ENCODE measurements at regions not wholly inside any gene's neighbourhood (a gene's known extent, or its start where the extent isn't known, plus 50 kb on each side); places are given as distances from the start of the nearest gene placed in this dataset.

DNA sequence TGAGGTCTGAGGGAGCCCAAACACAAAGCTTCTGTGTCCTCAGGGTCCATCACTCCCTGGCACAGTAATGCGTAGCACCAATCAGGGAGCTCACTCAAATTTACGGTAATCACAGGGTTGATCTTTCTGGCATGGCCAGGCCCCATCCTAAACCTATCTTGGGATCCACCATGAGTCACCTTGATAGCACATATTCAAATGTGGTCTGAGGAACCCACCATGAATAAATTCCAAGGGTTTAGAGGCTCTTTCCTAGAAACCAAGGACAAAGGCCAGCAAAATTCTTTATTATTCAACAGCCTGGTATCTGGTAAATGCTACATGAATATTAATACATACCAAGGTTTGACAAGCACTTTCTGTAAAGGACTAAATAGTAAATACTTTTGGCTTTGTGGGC, 254.5 kb downstream of the TLR4 start:
- H3K27me3 ChIP-seq (ENCODE audit: control insufficient read depth, insufficient read depth, low read length): no peaks in the 10 kb centered on the region
- no peaks in the 10 kb centered on the region for H3K9me3 ChIP-seq (ENCODE audit: control insufficient read depth, insufficient read depth, low read depth, low read length)
- no peak overlapping the region for H3K27ac ChIP-seq (ENCODE audit: insufficient read depth, low read length)
- H3K9ac ChIP-seq (ENCODE audit: insufficient read depth, low read length): no peak overlapping the region
- no peak overlapping the region for H2AFZ ChIP-seq (ENCODE audit: low read length)
- no peaks in the 10 kb centered on the region for H4K20me1 ChIP-seq (ENCODE audit: control insufficient read depth, extremely low read depth, insufficient read depth, low read length)
- no peak overlapping the region for H3K4me3 ChIP-seq (replicated peaks in 1 of 4; ENCODE audit: control extremely low read depth in 1 of 4, insufficient read depth in 1 of 4, low read depth in 3 of 4, low read length in 4 of 4)
- H3K79me2 ChIP-seq (ENCODE audit: control insufficient read depth, insufficient read depth, low read length): no peaks in the 10 kb centered on the region
- peak in 1 of 2 donors; percentile 3 for DNase-seq (ENCODE audit: low read depth in 2 of 2)
- H3K4me1 ChIP-seq (ENCODE audit: control insufficient read depth, extremely low read depth, insufficient read depth, low read length): no peaks in the 10 kb centered on the region
- TF ChIP-seq, protein P1, sequence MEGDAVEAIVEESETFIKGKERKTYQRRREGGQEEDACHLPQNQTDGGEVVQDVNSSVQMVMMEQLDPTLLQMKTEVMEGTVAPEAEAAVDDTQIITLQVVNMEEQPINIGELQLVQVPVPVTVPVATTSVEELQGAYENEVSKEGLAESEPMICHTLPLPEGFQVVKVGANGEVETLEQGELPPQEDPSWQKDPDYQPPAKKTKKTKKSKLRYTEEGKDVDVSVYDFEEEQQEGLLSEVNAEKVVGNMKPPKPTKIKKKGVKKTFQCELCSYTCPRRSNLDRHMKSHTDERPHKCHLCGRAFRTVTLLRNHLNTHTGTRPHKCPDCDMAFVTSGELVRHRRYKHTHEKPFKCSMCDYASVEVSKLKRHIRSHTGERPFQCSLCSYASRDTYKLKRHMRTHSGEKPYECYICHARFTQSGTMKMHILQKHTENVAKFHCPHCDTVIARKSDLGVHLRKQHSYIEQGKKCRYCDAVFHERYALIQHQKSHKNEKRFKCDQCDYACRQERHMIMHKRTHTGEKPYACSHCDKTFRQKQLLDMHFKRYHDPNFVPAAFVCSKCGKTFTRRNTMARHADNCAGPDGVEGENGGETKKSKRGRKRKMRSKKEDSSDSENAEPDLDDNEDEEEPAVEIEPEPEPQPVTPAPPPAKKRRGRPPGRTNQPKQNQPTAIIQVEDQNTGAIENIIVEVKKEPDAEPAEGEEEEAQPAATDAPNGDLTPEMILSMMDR (conservative IDR thresholded peaks at IDR 0.05 in 1 of 2, IDR thresholded peaks at IDR 0.05 in 1 of 2; ENCODE audit: low read depth in 1 of 2, low read length in 2 of 2): no peak
- TF ChIP-seq EZH2 (IDR thresholded peaks at IDR 0.05; ENCODE audit: low read length, missing control alignments): no peak
- H3K4me2 ChIP-seq (ENCODE audit: extremely low read depth, insufficient read depth, low read length): no peak overlapping the region
- H3K36me3 ChIP-seq (ENCODE audit: control insufficient read depth, insufficient read depth, low read length): no peaks in the 10 kb centered on the region

DNA sequence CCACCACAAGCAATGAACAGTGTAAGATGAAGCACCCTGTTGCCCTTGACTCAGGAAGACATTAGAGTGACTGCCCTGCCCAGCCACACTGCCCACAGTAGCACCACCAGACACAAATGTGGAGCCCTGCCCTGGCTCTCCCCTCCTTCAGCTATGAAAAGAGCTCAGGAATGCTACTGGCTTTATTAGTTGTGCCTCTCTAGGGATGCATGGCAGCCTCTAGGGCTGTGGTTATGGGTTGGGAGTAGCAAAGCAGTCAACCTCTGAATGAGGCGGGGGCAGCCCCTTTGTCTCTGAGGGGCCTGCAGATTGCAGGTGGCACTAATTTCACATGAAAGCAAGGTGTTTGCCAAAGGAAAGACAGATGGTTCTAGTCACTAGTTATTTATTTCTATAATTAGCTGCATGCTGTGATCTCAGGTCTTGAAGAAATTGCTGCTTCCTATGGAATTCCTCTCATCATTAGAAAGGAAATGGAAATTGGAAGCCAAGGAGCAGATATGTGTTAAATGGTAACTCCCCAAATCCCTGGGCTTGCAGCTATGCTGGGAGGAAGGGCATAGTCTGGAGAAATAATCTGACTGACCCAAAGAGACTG, 259.4 kb downstream of the TLR4 start:
- Histone ChIP-seq H3K4me1 (ENCODE audit: control insufficient read depth, extremely low read depth, insufficient read depth, low read length) (no peaks in the 10 kb centered on the region), H3K27me3 (ENCODE audit: control insufficient read depth, insufficient read depth, low read length) (no peaks in the 10 kb centered on the region), H3K4me3 (replicated peaks in 1 of 4; ENCODE audit: control extremely low read depth in 1 of 4, insufficient read depth in 1 of 4, low read depth in 3 of 4, low read length in 4 of 4) (no peak overlapping the region), H4K20me1 (ENCODE audit: control insufficient read depth, extremely low read depth, insufficient read depth, low read length) (no peaks in the 10 kb centered on the region), H3K36me3 (ENCODE audit: control insufficient read depth, insufficient read depth, low read length) (no peaks in the 10 kb centered on the region), H2AFZ (ENCODE audit: low read length) (no peak overlapping the region), H3K79me2 (ENCODE audit: control insufficient read depth, insufficient read depth, low read length) (no peaks in the 10 kb centered on the region), H3K9ac (ENCODE audit: insufficient read depth, low read length) (no peak overlapping the region), H3K27ac (ENCODE audit: insufficient read depth, low read length) (no peak overlapping the region), H3K4me2 (ENCODE audit: extremely low read depth, insufficient read depth, low read length) (no peak overlapping the region), H3K9me3 (ENCODE audit: control insufficient read depth, insufficient read depth, low read depth, low read length) (no peaks in the 10 kb centered on the region)
- TF ChIP-seq, protein P1 (conservative IDR thresholded peaks at IDR 0.05 in 1 of 2, IDR thresholded peaks at IDR 0.05 in 1 of 2; ENCODE audit: low read depth in 1 of 2, low read length in 2 of 2): no peak
- TF ChIP-seq EZH2 (IDR thresholded peaks at IDR 0.05; ENCODE audit: low read length, missing control alignments): no peak
- no peak for DNase-seq (ENCODE audit: low read depth in 2 of 2)

DNA sequence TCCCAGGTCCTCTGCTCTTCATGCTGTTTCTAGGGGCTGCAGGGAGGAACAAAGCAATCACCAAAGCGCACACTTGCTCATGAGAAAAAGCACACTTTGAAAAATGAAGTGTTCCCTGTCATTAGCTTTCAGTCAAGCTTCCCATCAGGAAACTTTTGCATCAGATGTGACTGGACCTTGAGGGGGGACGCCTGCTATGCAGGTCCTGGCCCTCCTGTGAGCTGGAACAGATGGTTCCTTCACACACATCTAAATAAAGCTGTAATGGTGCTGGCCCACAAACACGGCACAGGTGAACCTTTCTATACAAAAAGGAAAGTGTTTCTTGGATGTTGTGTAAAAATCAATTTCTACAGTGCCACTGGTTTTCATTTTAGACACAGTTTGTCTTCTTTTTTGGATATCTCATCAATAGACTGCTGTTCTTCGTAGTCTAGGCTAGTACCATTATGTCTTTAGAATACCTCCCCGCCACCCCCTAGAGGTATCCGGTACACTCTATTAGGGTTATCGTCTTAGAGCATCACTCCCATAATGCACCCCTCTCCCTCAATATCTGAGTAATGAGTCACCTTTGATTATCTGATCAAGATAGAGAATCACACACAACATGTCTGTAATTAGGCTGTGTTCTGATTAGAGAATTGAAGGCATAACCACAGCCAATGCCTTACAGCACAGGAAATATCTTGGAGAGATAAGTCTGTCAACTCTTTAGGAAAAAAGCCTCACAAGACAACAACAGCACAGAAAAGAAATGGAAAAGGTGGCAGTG, 266.3 kb downstream of the TLR4 start:
- H3K9ac ChIP-seq (ENCODE audit: insufficient read depth, low read length): no peak overlapping the region
- H3K4me2 ChIP-seq (ENCODE audit: extremely low read depth, insufficient read depth, low read length): no peak overlapping the region
- no peak for TF ChIP-seq EZH2 (IDR thresholded peaks at IDR 0.05; ENCODE audit: low read length, missing control alignments)
- TF ChIP-seq, protein P1 (conservative IDR thresholded peaks at IDR 0.05 in 1 of 2, IDR thresholded peaks at IDR 0.05 in 1 of 2; ENCODE audit: low read depth in 1 of 2, low read length in 2 of 2): no peak
- H3K27ac ChIP-seq (ENCODE audit: insufficient read depth, low read length): no peak overlapping the region
- no peaks in the 10 kb centered on the region for H3K9me3 ChIP-seq (ENCODE audit: control insufficient read depth, insufficient read depth, low read depth, low read length)
- no peaks in the 10 kb centered on the region for H4K20me1 ChIP-seq (ENCODE audit: control insufficient read depth, extremely low read depth, insufficient read depth, low read length)
- H3K36me3 ChIP-seq (ENCODE audit: control insufficient read depth, insufficient read depth, low read length): no peaks in the 10 kb centered on the region
- DNase-seq (ENCODE audit: low read depth in 2 of 2): no peak
- H3K27me3 ChIP-seq (ENCODE audit: control insufficient read depth, insufficient read depth, low read length): no peaks in the 10 kb centered on the region
- H3K79me2 ChIP-seq (ENCODE audit: control insufficient read depth, insufficient read depth, low read length): no peaks in the 10 kb centered on the region
- H3K4me3 ChIP-seq (replicated peaks in 1 of 4; ENCODE audit: control extremely low read depth in 1 of 4, insufficient read depth in 1 of 4, low read depth in 3 of 4, low read length in 4 of 4): no peak overlapping the region
- H2AFZ ChIP-seq (ENCODE audit: low read length): no peak overlapping the region
- H3K4me1 ChIP-seq (ENCODE audit: control insufficient read depth, extremely low read depth, insufficient read depth, low read length): no peaks in the 10 kb centered on the region
